GM21381 (cell line): ENCODE measurements at regions not wholly inside any gene's neighbourhood (a gene's known extent, or its start where the extent isn't known, plus 50 kb on each side); places are given as distances from the start of the nearest gene placed in this dataset.

Experiments used
- ATAC-seq: cut with Tn5 transposase; IDR thresholded peaks from one replicate; pipeline ENCODE4 v1.9.1; 2021; ENCODE audit warnings: mild to moderate bottlenecking, moderate library complexity; ENCODE audit not compliant: unreplicated experiment

GRCh38 chrX:40154250-40154852 lies 56.6 kb upstream of the BCOR start:
- no peak for ATAC-seq

GRCh38 chrX:40153345-40154249 lies 55.8 kb upstream of the BCOR start:
- no peak for ATAC-seq

GRCh38 chrX:40152741-40153344 lies 55.1 kb upstream of the BCOR start:
- no peak for ATAC-seq

- no peak for ATAC-seq
Observed at GRCh38 chrX:40152173-40152711, 54.5 kb upstream of the BCOR start.

GRCh38 chrX:40151211-40152172 lies 53.7 kb upstream of the BCOR start:
- ATAC-seq, result no peak

- no peak for ATAC-seq
Observed at GRCh38 chrX:40150503-40150902, 52.7 kb upstream of the BCOR start.

GRCh38 chrX:40149286-40150175 lies 51.8 kb upstream of the BCOR start:
- no peak for ATAC-seq

- no peak for ATAC-seq
Observed at GRCh38 chrX:40148385-40149285, 50.9 kb upstream of the BCOR start.

- no peak for ATAC-seq
Observed at GRCh38 chrX:40147971-40148370, 50.2 kb upstream of the BCOR start.
